ENCODE measurements at regions not wholly inside any gene's neighbourhood (a gene's known extent, or its start where the extent isn't known, plus 50 kb on each side); places are given as distances from the start of the nearest gene placed in this dataset.

DNA sequence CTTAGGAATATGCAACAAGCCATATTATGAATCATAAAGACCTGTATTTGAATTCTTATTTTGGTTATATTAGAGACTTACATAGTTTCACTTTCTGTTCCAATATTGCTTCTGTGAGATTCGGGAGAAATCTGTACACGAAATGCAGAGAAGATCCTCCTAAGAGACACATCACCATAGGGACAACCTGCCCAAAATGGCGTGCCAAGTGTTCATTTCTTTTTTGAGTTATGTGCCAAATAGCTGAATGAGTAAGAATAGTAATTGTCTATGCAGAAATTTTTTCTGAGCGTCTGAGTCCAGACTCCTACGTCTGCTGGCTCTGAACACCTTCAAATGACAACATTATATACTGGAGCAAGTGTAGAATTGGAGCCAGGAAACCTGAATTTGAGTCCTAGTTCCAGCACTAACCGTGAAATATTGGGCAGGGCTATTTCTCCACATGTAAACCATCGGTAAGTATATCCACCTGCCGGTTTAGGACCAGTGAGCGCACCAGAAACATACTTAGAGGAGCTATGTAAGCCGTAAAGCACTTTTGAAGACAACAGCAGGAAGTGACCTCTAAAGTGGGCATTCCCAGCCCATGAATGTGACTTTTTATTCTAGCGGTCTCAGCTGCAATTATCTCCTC lies 163.9 kb upstream of the DMRT1 start:
- DNase-seq, result no peak
- no peaks in the 10 kb centered on the region for H3K9me3 Mint-ChIP-seq
- ChIA-PET POLR2A (no interaction called here), CTCF (no interaction called here)
- H3K27ac Mint-ChIP-seq, result peak overlapping the region; percentile 6
- no peaks in the 10 kb centered on the region for H3K36me3 Mint-ChIP-seq (ENCODE audit: low read depth)
- H3K4me3 Mint-ChIP-seq, result peak overlapping the region; percentile 56
- peaks cover 7% of the 10 kb centered on the region for H3K27me3 Mint-ChIP-seq
- H3K4me1 Mint-ChIP-seq, result peaks cover 26% of the 10 kb centered on the region

DNA sequence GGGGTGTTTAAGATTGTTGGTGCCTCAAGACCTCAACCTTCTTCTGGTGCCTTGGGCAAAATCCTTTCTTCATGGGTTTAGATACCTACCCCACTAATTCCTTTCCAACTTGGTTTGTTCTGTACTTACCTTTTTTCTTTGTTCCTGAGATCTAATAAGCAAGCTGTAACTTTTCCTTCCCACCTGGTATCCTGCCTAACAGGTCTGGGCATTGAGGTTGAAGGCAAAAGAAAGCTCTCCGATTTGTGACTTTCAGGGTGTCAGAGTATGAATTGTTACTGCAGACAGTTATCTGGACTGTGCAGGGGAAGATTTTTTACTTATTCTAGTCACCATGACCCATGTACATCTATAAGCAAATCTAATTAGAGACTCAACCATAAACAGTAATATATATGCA lies 162.6 kb upstream of the DMRT1 start:
- Mint-ChIP-seq H3K9me3 (no peaks in the 10 kb centered on the region), H3K27ac (no peak overlapping the region)
- CTCF ChIA-PET, result no interaction called here

GRCh38 chr9:679462-679861 lies 162.0 kb upstream of the DMRT1 start:
- H3K27ac Mint-ChIP-seq, result no peak overlapping the region
- CTCF ChIA-PET, result no interaction called here
- peaks cover under 1% of the 10 kb centered on the region for H3K27me3 Mint-ChIP-seq
- no peak for DNase-seq
- no peaks in the 10 kb centered on the region for H3K9me3 Mint-ChIP-seq
- H3K4me3 Mint-ChIP-seq, result no peak overlapping the region
- H3K36me3 Mint-ChIP-seq (ENCODE audit: low read depth), result no peaks in the 10 kb centered on the region
- POLR2A ChIA-PET, result no interaction called here
- peaks cover 25% of the 10 kb centered on the region for H3K4me1 Mint-ChIP-seq

More for the DNA sequence above, 162.6 kb upstream of the DMRT1 start:
- Mint-ChIP-seq H3K4me1 (peaks cover 26% of the 10 kb centered on the region), H3K36me3 (ENCODE audit: low read depth) (no peaks in the 10 kb centered on the region), H3K27me3 (peaks cover 3% of the 10 kb centered on the region), H3K4me3 (no peak overlapping the region)
- no peak for DNase-seq
- POLR2A ChIA-PET, result no interaction called here

DNA sequence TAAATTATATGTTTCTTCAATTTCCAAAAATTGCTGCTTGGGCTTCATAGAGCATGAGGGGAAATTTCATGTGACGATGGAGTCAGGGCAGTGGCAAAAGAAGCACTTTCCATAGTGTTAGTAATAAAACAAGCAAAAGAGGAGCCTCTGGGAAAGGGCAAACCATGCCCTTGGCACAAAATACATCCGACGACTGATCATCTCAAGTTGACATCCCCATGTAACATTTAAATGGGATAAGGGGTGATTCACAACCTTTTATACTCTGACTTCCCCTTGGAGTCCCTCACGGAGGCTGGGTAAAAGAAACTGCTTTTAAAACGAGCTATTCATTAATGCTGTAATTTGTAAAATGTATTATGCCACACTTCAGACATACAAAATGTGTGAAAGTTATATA lies 161.4 kb upstream of the DMRT1 start:
- H3K9me3 Mint-ChIP-seq, result no peaks in the 10 kb centered on the region
- ChIA-PET CTCF (interaction anchor here (0.6 kb wide), 1 partner anchor 126 kb away, joined by 3 read pairs; no protein-coding TSS in a partner anchor), POLR2A (no interaction called here)
- DNase-seq, result no peak
- H3K27ac Mint-ChIP-seq, result no peak overlapping the region
- no peaks in the 10 kb centered on the region for H3K36me3 Mint-ChIP-seq (ENCODE audit: low read depth)
- H3K27me3 Mint-ChIP-seq, result peaks cover 3% of the 10 kb centered on the region
- peaks cover 25% of the 10 kb centered on the region for H3K4me1 Mint-ChIP-seq
- H3K4me3 Mint-ChIP-seq, result no peak overlapping the region

GRCh38 chr9:682633-683508 lies 158.6 kb upstream of the DMRT1 start:
- Mint-ChIP-seq H3K9me3 (no peaks in the 10 kb centered on the region), H3K4me1 (peaks cover 3% of the 10 kb centered on the region), H3K27me3 (peaks cover 3% of the 10 kb centered on the region), H3K36me3 (ENCODE audit: low read depth) (no peaks in the 10 kb centered on the region), H3K4me3 (no peak overlapping the region), H3K27ac (no peak overlapping the region)
- CTCF ChIA-PET, result no interaction called here
- POLR2A ChIA-PET, result no interaction called here
- no peak for DNase-seq

DNA sequence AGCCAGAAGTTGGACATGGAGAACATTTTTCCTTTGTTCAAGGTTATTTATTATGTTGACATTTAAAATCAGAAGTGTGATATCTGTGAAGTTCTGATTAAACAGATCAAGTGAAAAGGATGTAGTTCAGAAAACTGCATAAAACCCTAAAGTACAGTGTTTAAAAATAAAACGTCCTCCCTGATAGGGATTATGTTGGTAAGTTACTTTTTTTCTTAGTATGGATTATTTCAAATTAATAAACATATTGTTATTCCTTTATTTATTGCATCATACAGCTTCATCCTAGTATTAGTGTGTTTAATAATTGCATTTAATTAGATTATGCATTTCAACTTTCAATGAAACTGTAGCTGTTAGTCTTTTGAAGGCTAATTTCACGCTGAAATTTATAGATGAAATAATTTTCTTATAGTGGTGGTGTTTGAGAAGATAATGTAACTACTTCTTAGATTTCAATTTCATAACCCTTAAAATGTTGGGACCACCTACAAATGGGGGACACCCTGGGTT lies 157.9 kb upstream of the DMRT1 start:
- CTCF ChIA-PET, result no interaction called here
- no peaks in the 10 kb centered on the region for H3K9me3 Mint-ChIP-seq
- POLR2A ChIA-PET, result interaction anchor here (0.6 kb wide), 1 partner anchor 11 kb away, joined by 3 read pairs; no protein-coding TSS in a partner anchor
- no peaks in the 10 kb centered on the region for H3K36me3 Mint-ChIP-seq (ENCODE audit: low read depth)
- DNase-seq, result no peak
- H3K4me1 Mint-ChIP-seq, result no peaks in the 10 kb centered on the region
- no peak overlapping the region for H3K4me3 Mint-ChIP-seq
- no peak overlapping the region for H3K27ac Mint-ChIP-seq
- peaks cover 3% of the 10 kb centered on the region for H3K27me3 Mint-ChIP-seq

GRCh38 chr9:684054-684890 lies 157.2 kb upstream of the DMRT1 start:
- CTCF ChIA-PET, result no interaction called here
- no peak for DNase-seq
- Mint-ChIP-seq H3K27ac (no peak overlapping the region), H3K9me3 (no peaks in the 10 kb centered on the region), H3K4me3 (no peak overlapping the region), H3K36me3 (ENCODE audit: low read depth) (no peaks in the 10 kb centered on the region), H3K27me3 (peaks cover 3% of the 10 kb centered on the region), H3K4me1 (no peaks in the 10 kb centered on the region)
- POLR2A ChIA-PET, result interaction anchor here (0.6 kb wide), 1 partner anchor 11 kb away, joined by 3 read pairs; no protein-coding TSS in a partner anchor

DNA sequence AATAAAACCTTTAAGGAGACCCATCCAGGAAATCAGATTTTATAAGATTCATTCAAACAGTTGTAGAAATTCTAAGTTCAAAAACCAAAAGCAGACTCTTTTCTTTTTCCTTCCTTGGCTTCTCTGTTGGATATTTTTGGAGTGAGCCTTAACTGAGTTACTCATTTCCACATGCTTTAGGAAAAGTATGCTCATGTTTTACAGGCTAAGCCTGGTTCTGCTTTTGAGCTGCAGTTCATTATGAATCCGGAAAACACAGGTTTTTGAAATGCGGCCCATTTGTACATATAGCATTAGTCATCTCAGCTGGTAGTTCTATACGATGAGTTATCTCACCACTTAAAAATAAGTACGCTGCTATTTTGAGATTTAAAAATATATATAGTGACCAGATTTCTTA lies 156.6 kb upstream of the DMRT1 start:
- no peak overlapping the region for H3K27ac Mint-ChIP-seq
- H3K36me3 Mint-ChIP-seq (ENCODE audit: low read depth), result no peaks in the 10 kb centered on the region
- H3K4me3 Mint-ChIP-seq, result no peak overlapping the region
- no peaks in the 10 kb centered on the region for H3K9me3 Mint-ChIP-seq
- ChIA-PET CTCF (no interaction called here), POLR2A (no interaction called here)
- no peaks in the 10 kb centered on the region for H3K4me1 Mint-ChIP-seq
- peaks cover 3% of the 10 kb centered on the region for H3K27me3 Mint-ChIP-seq
- DNase-seq, result no peak

- Mint-ChIP-seq H3K4me3 (no peak overlapping the region), H3K27me3 (peaks cover 5% of the 10 kb centered on the region), H3K27ac (no peak overlapping the region), H3K36me3 (ENCODE audit: low read depth) (no peaks in the 10 kb centered on the region), H3K4me1 (no peaks in the 10 kb centered on the region), H3K9me3 (no peaks in the 10 kb centered on the region)
- POLR2A ChIA-PET, result interaction anchor here (0.6 kb wide), 1 partner anchor 216 kb away, joined by 3 read pairs; no protein-coding TSS in a partner anchor
- no peak for DNase-seq
- CTCF ChIA-PET, result no interaction called here
Measured at GRCh38 chr9:686321-686813, 155.1 kb upstream of the DMRT1 start.

DNA sequence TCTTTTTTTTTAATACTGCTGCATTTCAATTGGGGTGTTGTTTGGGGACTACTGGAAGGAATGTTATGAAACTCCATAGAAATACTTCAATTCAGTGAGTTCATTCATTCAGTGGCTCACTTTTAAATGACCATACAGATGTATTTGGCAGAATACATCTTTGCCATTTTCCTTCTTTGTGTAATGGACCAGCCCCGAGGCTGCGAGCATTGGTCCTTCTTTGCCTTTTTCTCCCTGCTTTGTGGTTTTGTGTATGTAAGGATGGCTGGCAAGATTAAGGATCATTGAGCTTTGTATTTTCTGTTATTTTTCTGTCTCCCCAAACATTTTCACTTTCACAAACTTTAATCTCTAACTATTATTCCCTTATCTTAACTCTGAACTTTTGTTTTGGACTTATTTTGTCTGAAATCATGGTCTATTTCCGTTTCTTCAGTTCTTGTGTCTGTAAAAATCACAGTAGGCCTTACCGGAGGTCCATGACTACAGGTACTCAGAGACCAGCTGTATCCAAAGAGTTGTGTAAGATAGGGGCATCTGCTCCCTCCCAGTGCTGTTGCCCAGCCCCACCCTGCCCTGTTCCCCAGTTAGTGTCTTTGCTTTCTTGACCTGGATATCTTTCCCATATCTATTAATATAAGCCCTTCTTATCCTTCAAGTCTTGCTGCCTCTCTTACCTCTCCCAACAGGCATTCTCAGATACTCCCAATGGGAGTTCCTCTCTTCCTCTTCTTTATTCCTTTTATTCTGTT lies 154.3 kb upstream of the DMRT1 start:
- Mint-ChIP-seq H3K4me1 (no peaks in the 10 kb centered on the region), H3K27me3 (peaks cover 5% of the 10 kb centered on the region), H3K4me3 (no peak overlapping the region), H3K27ac (no peak overlapping the region), H3K9me3 (no peaks in the 10 kb centered on the region), H3K36me3 (ENCODE audit: low read depth) (no peaks in the 10 kb centered on the region)
- CTCF ChIA-PET, result no interaction called here
- POLR2A ChIA-PET, result no interaction called here
- DNase-seq, result no peak

- no peak overlapping the region for H3K27ac Mint-ChIP-seq
- H3K4me1 Mint-ChIP-seq, result no peaks in the 10 kb centered on the region
- H3K9me3 Mint-ChIP-seq, result no peaks in the 10 kb centered on the region
- no peak overlapping the region for H3K4me3 Mint-ChIP-seq
- DNase-seq, result no peak
- CTCF ChIA-PET, result no interaction called here
- no peaks in the 10 kb centered on the region for H3K36me3 Mint-ChIP-seq (ENCODE audit: low read depth)
- peaks cover 5% of the 10 kb centered on the region for H3K27me3 Mint-ChIP-seq
- POLR2A ChIA-PET, result no interaction called here
Measured at GRCh38 chr9:687994-688393, 153.5 kb upstream of the DMRT1 start.

DNA sequence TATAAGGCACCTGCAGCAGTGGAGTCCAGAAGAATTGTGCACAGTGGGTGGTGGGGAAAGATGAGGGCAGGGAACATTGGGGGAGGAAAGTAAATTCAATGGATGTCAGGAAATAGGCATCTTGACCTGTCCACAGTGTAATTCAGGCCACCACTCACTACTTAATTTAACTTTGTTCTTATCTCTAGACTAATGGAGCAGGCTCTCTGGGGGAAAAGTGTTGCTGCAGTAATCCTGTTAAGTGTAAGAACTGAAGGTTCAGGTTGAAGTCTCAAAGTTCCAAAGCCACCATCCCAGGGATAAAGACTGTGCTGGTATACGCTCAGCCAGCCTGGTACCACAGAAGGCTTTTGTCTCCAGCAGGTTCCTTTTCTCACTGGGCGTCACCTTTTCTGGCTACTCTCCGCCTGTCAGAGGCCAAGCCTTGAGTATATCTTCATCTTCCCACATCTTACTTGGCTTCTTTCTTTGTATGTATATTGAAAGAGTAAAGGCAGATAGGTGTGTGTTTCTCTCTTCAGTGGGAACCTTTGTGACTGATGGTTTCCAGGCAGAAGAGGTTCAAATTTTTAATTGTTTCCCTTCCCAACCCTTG lies 150.9 kb upstream of the DMRT1 start:
- ChIA-PET CTCF (no interaction called here), POLR2A (no interaction called here)
- Mint-ChIP-seq H3K36me3 (ENCODE audit: low read depth) (no peaks in the 10 kb centered on the region), H3K4me1 (no peaks in the 10 kb centered on the region), H3K27ac (no peak overlapping the region), H3K4me3 (no peak overlapping the region), H3K27me3 (peaks cover 3% of the 10 kb centered on the region), H3K9me3 (no peaks in the 10 kb centered on the region)
- DNase-seq, result no peak

Data from activated CD4-positive, alpha-beta memory T cell treated with anti-CD3 and anti-CD28 coated beads, Interleukin-2, amount 10 ng/mL, durations not matched to agents 7 days and 5 days (primary cell).